K562 (cell line): ENCODE measurements at regions not wholly inside any gene's neighbourhood (a gene's known extent, or its start where the extent isn't known, plus 50 kb on each side); places are given as distances from the start of the nearest gene placed in this dataset.

ENCODE experiments used
- BACH1 ChIP-seq: fragments of 200-800 bp; sonication (Bioruptor generic); IDR thresholded peaks from 2 replicates; pipeline ENCODE4 v1.6.1; 2016; ENCODE audit warnings: missing genetic modification characterization, missing compliant biosample characterization
- DMBX1 ChIP-seq: fragments of 250-450 bp; sonication (Bioruptor Pico); IDR thresholded peaks from 2 replicates; pipeline ENCODE4 v1.8.0; 2022; ENCODE audit warnings: inconsistent platforms, mild to moderate bottlenecking, moderate library complexity, borderline replicate concordance
- ESRRB ChIP-seq: fragments of 250-450 bp; sonication (Bioruptor Pico); IDR thresholded peaks from 2 replicates; pipeline ENCODE4 v1.5.0; 2020; ENCODE audit warnings: mild to moderate bottlenecking, moderate library complexity, borderline replicate concordance
- GATAD2B ChIP-seq: fragments of 450-650 bp; IDR thresholded peaks from 2 replicates; pipeline ENCODE4 v1.6.1; 2017; ENCODE audit warnings: mild to moderate bottlenecking, borderline replicate concordance
- MXI1 ChIP-seq: IDR thresholded peaks from 2 replicates; pipeline ENCODE4 v1.6.1; 2011; ENCODE audit warnings: low read depth, mild to moderate bottlenecking, improper control_type of control experiment, low read length
- NR2C2 ChIP-seq, 2 experiments: fragments of 200-800 bp in 1 of 2; sonication (Bioruptor generic) in 1 of 2; sonication (generic) in 1 of 2; formaldehyde crosslinking in 1 of 2; IDR thresholded peaks; 2 replicates each; pipeline versions ENCODE4 v1.6.1 to v1.8.0; 2016 to 2022; ENCODE audit warnings: mild to moderate bottlenecking in 1 of 2, missing compliant biosample characterization in 1 of 2, missing genetic modification characterization in 1 of 2, missing genetic modification reagents in 1 of 2
- PCBP1 ChIP-seq: fragments of 200-400 bp; formaldehyde crosslinking; IDR thresholded peaks from 2 replicates; pipeline ENCODE4 v1.6.1; 2018; ENCODE audit warnings: mild to moderate bottlenecking, low read depth, low read length; ENCODE audit not compliant: poor library complexity, severe bottlenecking
- SMARCE1 ChIP-seq: fragments of 450-650 bp; IDR thresholded peaks from 2 replicates; pipeline ENCODE4 v1.7.1; 2016; ENCODE audit warnings: mild to moderate bottlenecking
- SNRNP70 ChIP-seq: fragments of 200-400 bp; formaldehyde crosslinking; optimal IDR thresholded peaks from 2 replicates; pipeline ENCODE3; 2017; ENCODE audit warnings: low read depth, low read length
- TCFL5 ChIP-seq: fragments of 250-450 bp; sonication (Bioruptor Pico); conservative IDR thresholded peaks from 2 replicates; pipeline ENCODE4 v1.6.1; 2021; ENCODE audit warnings: mild to moderate bottlenecking, moderate library complexity, matching md5 sums
- TRIM24 ChIP-seq, 2 experiments: fragments of 450-650 bp; IDR thresholded peaks; 2 replicates each; pipeline ENCODE4 v1.6.1; 2016
- UBTF ChIP-seq, 2 experiments: IDR thresholded peaks; 2 replicates each; pipeline ENCODE4 v1.6.1; 2012; ENCODE audit warnings: improper control_type of control experiment in 2 of 2, low read depth in 2 of 2, low read length in 2 of 2, borderline replicate concordance in 1 of 2
- ZNF274 ChIP-seq: IDR thresholded peaks from 2 replicates; pipeline ENCODE4 v1.6.1; 2011; ENCODE audit warnings: low read depth, mild to moderate bottlenecking, low read length, moderate library complexity, borderline replicate concordance
- ZNF407 ChIP-seq: fragments of 450-650 bp; IDR thresholded peaks from 2 replicates; pipeline ENCODE4 v1.6.1; 2016; ENCODE audit warnings: low read depth
- ZNF449 ChIP-seq: fragments of 250-450 bp; sonication (Bioruptor Pico); IDR thresholded peaks from 2 replicates; pipeline ENCODE4 v1.8.0; 2022; ENCODE audit warnings: moderate library complexity, mild to moderate bottlenecking, inconsistent platforms
- ZSCAN29 ChIP-seq: fragments of 450-650 bp; IDR thresholded peaks from 2 replicates; pipeline ENCODE4 v1.6.1; 2017

- TF ChIP-seq SMARCE1 (no peak), SNRNP70 (no peak), ESRRB (CRISPR knock-in tag) (no peak), TRIM24 (IDR thresholded peaks at IDR 0.05) (no peak), GATAD2B (no peak), DMBX1 (no peak), NR2C2 (CRISPR knock-in tag; IDR thresholded peaks at IDR 0.05) (no peak), NR2C2 (tag; IDR thresholded peaks at IDR 0.05) (peak; percentile 78), ZNF449 (CRISPR knock-in tag) (no peak), PCBP1 (no peak), BACH1 (peak; percentile 57; the same call in 1 of the 2 replicates), ZNF274 (no peak), MXI1 (no peak), TCFL5 (CRISPR knock-in tag) (no peak), ZNF407 (no peak), UBTF (IDR thresholded peaks at IDR 0.05; ENCODE audit: borderline replicate concordance in 1 of 2, low read depth in 2 of 2, low read length in 2 of 2) (peak; percentile 98 to 100), ZSCAN29 (no peak)
Measured at GRCh38 chr17:68759343-68760140, 158.4 kb upstream of the FAM20A start (continued).
